IPS-18a (cell line): ENCODE measurements at regions not wholly inside any gene's neighbourhood (a gene's known extent, or its start where the extent isn't known, plus 50 kb on each side); places are given as distances from the start of the nearest gene placed in this dataset.
"Not testable (repeated sequence)": the region's sequence is repeated elsewhere in the genome, so short reads cannot be mapped to it uniquely, and the experiment has no call there.

ENCODE experiments used
- H3K27ac ChIP-seq: one replicate; pipeline ENCODE4 v1.5.1; 2013; ENCODE audit warnings: low read length
- H3K27me3 ChIP-seq: one replicate; pipeline ENCODE4 v1.6.1; 2013; ENCODE audit warnings: mild to moderate bottlenecking, low read length; ENCODE audit not compliant: control insufficient read depth, insufficient read depth
- H3K36me3 ChIP-seq: one replicate; pipeline ENCODE4 v1.6.1; 2013; ENCODE audit warnings: low read depth, low read length; ENCODE audit not compliant: control insufficient read depth
- H3K4me1 ChIP-seq: one replicate; pipeline ENCODE4 v1.6.1; 2013; ENCODE audit warnings: low read depth, low read length; ENCODE audit not compliant: control insufficient read depth
- H3K4me3 ChIP-seq: one replicate; pipeline ENCODE4 v1.5.1; 2013; ENCODE audit warnings: low read length
- H3K9ac ChIP-seq: one replicate; pipeline ENCODE4 v1.6.1; 2013; ENCODE audit warnings: mild to moderate bottlenecking, low read length, moderate library complexity
- H3K9me3 ChIP-seq: one replicate; pipeline ENCODE4 v1.6.1; 2013; ENCODE audit warnings: low read depth, low read length; ENCODE audit not compliant: control insufficient read depth

- no peaks in the 10 kb centered on the region for H3K9me3 ChIP-seq
- H3K4me3 ChIP-seq: no peak overlapping the region
- H3K36me3 ChIP-seq: no peaks in the 10 kb centered on the region
- no peak overlapping the region for H3K9ac ChIP-seq
- peaks cover 12% of the 10 kb centered on the region for H3K4me1 ChIP-seq
- H3K27ac ChIP-seq: no peak overlapping the region
- H3K27me3 ChIP-seq: no peaks in the 10 kb centered on the region
These were observed 77.1 kb upstream of the EGFL6 start for GRCh38 chrX:13492286-13492685.

DNA sequence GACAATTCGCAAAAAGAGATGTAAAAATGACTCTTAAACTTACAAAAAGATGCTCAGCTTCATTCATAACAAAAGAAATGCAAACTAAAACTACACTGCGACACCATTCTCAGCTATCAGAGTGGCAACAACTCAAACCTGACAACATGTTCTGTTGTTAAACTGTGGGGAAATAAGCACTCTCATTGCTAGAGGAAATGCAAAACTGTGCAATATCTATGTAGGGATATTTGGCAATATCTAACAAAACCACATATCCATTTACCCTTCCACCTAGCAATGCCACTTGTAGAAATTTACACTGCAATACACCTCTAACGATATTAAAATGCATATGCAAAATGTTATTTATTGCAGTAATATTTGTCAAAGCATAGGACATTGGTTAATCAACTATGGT is 78.3 kb upstream of the EGFL6 start:
- Histone ChIP-seq H3K27me3 (no peaks in the 10 kb centered on the region), H3K27ac (no peak overlapping the region), H3K9me3 (no peaks in the 10 kb centered on the region), H3K9ac (no peak overlapping the region), H3K36me3 (no peaks in the 10 kb centered on the region), H3K4me1 (peaks cover 15% of the 10 kb centered on the region), H3K4me3 (no peak overlapping the region)

GRCh38 chrX:13489454-13489853 is 79.9 kb upstream of the EGFL6 start:
- H3K27me3 ChIP-seq: no peaks in the 10 kb centered on the region
- peaks cover 15% of the 10 kb centered on the region for H3K4me1 ChIP-seq

DNA sequence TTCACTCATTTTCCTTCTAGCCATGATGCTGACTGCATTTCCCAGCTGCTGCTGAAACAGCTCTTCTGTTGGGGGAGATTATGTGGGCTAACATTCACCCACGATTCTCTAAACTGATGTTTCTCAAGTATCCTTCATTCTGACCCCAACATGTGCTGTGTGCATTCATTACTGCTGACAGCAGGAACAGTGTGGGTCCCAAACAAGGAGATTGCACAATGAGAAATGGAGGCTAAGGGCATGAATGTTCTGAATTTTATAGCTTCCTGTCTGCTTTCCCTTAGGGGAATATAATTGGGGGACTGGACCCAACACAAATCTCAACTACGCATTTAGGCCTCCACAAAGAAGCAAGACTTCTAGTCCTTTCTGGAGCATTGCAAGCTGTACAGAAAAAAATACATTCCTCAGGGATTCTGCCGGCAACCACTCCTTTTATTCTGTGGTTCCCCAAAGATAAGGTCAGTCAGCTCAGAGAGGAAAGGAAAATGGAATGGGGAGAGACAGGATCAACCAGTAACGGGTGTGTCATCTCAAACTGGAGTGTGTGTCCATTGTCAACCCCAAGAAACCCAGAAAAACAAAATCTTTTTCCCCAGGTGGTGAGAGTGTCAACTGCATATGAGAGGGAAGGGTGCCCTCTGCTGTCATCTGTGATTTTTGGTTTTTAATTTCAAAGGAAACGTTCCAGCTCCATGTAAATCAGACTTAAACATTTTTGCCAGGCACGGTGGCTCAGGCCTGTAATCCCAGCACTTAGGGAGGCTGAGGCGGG is 81.5 kb upstream of the EGFL6 start:
- Histone ChIP-seq H3K36me3 (no peaks in the 10 kb centered on the region), H3K4me1 (peaks cover 15% of the 10 kb centered on the region), H3K4me3 (no peak overlapping the region), H3K27ac (peak overlapping the region; percentile 67), H3K9ac (peak overlapping the region; percentile 51), H3K9me3 (no peaks in the 10 kb centered on the region), H3K27me3 (no peaks in the 10 kb centered on the region)

More at GRCh38 chrX:13489454-13489853, 79.9 kb upstream of the EGFL6 start:
- no peak overlapping the region for H3K9ac ChIP-seq
- no peaks in the 10 kb centered on the region for H3K9me3 ChIP-seq
- H3K36me3 ChIP-seq: no peaks in the 10 kb centered on the region
- H3K4me3 ChIP-seq: no peak overlapping the region
- no peak overlapping the region for H3K27ac ChIP-seq

DNA sequence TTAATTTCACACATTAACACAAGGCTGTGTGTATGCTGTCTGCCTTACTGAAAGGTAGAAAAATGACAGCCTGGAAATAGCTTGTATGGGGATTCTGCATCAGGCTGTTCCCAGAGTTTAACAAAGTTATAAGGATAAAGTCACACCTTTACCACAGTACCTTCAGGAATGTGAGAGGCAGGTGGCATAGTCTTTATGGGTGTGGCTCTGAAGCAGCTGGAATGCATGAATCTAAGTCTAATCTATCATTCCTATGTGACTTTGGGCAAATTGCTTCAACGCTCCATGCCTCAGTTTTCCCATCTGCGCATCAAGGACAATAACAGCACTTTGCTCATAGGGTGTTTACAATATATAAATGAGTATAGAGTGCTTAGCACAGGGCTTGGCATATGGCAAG is 84.2 kb upstream of the EGFL6 start:
- Histone ChIP-seq H3K9me3 (no peaks in the 10 kb centered on the region), H3K27me3 (no peaks in the 10 kb centered on the region), H3K27ac (no peak overlapping the region), H3K36me3 (no peaks in the 10 kb centered on the region), H3K9ac (no peak overlapping the region), H3K4me3 (no peak overlapping the region), H3K4me1 (peaks cover 11% of the 10 kb centered on the region)

DNA sequence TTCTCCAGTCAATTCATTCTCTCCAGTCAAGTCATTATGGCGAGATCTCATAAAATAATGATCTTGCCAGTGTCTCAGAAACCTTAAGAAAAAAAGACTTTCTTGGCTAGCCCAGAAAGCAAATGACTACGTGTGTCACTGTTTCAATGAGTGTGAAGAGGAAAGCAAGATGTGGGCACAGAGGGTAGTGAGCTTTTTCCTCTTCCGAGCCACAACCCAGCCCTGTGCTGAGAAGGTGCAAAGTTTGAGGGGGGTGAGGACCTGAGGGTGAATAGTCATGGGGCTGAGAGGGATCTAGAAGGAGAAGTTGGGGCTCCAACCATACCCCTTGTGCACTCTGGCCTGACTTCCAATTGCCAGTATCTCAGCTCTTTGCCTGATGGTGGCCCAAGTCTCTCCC is 85.6 kb upstream of the EGFL6 start:
- no peaks in the 10 kb centered on the region for H3K9me3 ChIP-seq
- H3K4me1 ChIP-seq: peaks cover 11% of the 10 kb centered on the region
- H3K27me3 ChIP-seq: no peaks in the 10 kb centered on the region
- H3K36me3 ChIP-seq: no peaks in the 10 kb centered on the region
- H3K4me3 ChIP-seq: no peak overlapping the region
- no peak overlapping the region for H3K27ac ChIP-seq
- H3K9ac ChIP-seq: no peak overlapping the region

DNA sequence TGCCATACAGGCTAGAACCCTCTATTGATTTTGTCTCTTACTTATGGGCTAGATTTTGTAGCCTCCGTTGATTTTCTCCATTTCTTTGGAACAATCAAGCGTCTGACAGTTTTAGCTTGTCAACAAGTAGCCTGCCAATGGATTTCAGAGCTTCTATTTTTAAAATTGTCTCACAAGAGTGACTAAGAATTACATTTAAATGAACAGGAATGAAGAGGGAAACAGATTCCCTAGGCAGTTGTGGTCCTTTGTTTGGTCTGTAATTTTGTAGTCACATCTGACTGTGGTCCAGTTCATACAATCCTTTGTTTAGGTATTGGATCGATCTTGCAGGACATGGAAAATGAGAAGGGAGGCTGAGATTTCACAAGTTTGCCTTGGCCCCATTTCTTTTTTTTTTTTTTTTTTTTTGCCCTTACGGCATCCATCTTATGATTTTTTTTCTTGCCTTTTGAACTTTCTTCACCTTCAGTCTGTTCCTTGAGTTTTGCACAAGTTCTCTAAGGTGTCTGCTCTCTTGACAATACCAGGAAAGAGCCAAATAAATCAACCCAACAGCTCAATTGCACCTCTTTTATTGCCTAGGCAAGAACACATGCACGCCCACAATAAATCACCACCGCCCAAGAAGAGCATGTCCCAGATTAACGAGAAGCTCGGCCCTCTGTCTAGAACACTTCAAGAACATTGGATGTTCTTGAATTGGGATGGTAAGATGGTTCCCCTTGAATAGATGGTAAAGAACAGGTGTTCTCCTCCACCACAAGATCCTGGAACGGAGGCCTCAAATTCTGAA is 86.5 kb upstream of the EGFL6 start:
- H3K4me3 ChIP-seq: no peak overlapping the region
- H3K36me3 ChIP-seq: no peaks in the 10 kb centered on the region
- H3K9ac ChIP-seq: no peak overlapping the region
- no peaks in the 10 kb centered on the region for H3K27me3 ChIP-seq
- no peaks in the 10 kb centered on the region for H3K9me3 ChIP-seq
- no peak overlapping the region for H3K27ac ChIP-seq
- peaks cover 10% of the 10 kb centered on the region for H3K4me1 ChIP-seq

DNA sequence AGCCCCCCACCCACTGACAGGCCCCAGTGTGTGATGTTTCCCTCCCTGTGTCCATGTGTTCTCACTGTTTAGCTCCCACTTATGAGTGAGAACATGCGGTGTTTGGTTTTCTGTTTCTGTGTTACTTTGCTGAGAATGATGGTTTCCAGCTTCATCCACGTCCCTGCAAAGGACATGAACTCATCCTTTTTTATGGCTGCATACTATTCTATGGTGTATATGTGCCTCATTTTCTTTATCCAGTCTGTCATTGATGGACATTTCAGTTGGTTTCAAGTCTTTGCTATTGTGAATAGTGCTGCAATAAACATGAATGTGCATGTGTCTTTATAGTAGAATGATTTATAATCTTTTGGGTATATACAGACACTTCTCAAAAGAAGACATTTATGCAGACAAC is 88.6 kb upstream of the EGFL6 start:
- H3K4me3 ChIP-seq, H3K27ac ChIP-seq, H3K9me3 ChIP-seq, H3K36me3 ChIP-seq, H3K9ac ChIP-seq, H3K27me3 ChIP-seq, H3K4me1 ChIP-seq: not testable (repeated sequence)

- no peak overlapping the region for H3K4me3 ChIP-seq
- no peaks in the 10 kb centered on the region for H3K4me1 ChIP-seq
These were observed 90.0 kb upstream of the EGFL6 start for GRCh38 chrX:13479452-13479813.

GRCh38 chrX:13478740-13479451 is 90.5 kb upstream of the EGFL6 start:
- Histone ChIP-seq H3K27ac (no peak overlapping the region), H3K27me3 (no peaks in the 10 kb centered on the region), H3K36me3 (no peaks in the 10 kb centered on the region), H3K9me3 (no peaks in the 10 kb centered on the region), H3K4me1 (peaks cover 3% of the 10 kb centered on the region), H3K9ac (no peak overlapping the region), H3K4me3 (no peak overlapping the region)

More at GRCh38 chrX:13479452-13479813, 90.0 kb upstream of the EGFL6 start:
- Histone ChIP-seq H3K36me3 (no peaks in the 10 kb centered on the region), H3K27me3 (no peaks in the 10 kb centered on the region), H3K9ac (no peak overlapping the region), H3K27ac (no peak overlapping the region), H3K9me3 (no peaks in the 10 kb centered on the region)

GRCh38 chrX:13476384-13476783 is 93.0 kb upstream of the EGFL6 start:
- H3K9me3 ChIP-seq: no peaks in the 10 kb centered on the region
- H3K27ac ChIP-seq: no peak overlapping the region

More at GRCh38 chrX:13476384-13476783, 93.0 kb upstream of the EGFL6 start:
- no peak overlapping the region for H3K9ac ChIP-seq
- no peaks in the 10 kb centered on the region for H3K36me3 ChIP-seq
- peaks cover 10% of the 10 kb centered on the region for H3K4me1 ChIP-seq
- H3K4me3 ChIP-seq: no peak overlapping the region
- no peaks in the 10 kb centered on the region for H3K27me3 ChIP-seq
